PC-9 (cell line): ENCODE measurements at regions not wholly inside any gene's neighbourhood (a gene's known extent, or its start where the extent isn't known, plus 50 kb on each side); places are given as distances from the start of the nearest gene placed in this dataset.

Source experiments
- CTCF ChIP-seq: fragments of 200-600 bp; sonication (generic); conservative IDR thresholded peaks from 2 replicates; pipeline ENCODE4 v1.6.1; 2017; ENCODE audit warnings: mixed run types, antibody characterized with exemption, mild to moderate bottlenecking, moderate library complexity
- EZH2 ChIP-seq: fragments of 200-600 bp; sonication (generic); IDR thresholded peaks from 2 replicates; pipeline ENCODE4 v1.8.0; 2017; ENCODE audit warnings: antibody characterized with exemption, low read depth

- TF ChIP-seq EZH2 = no peak
- no peak for TF ChIP-seq CTCF
These were observed 79.3 kb upstream of the PRR5 start for GRCh38 chr22:44622679-44623078.
